ENCODE measurements at regions not wholly inside any gene's neighbourhood (a gene's known extent, or its start where the extent isn't known, plus 50 kb on each side); places are given as distances from the start of the nearest gene placed in this dataset.

GRCh38 chr6:163743796-163744195, 329.3 kb downstream of the QKI start:
- TF ChIP-seq CTCF (IDR thresholded peaks at IDR 0.05) = no peak
- no peak for TF ChIP-seq POLR2AphosphoS5 (IDR thresholded peaks at IDR 0.05)
- no peak for TF ChIP-seq EP300 (IDR thresholded peaks at IDR 0.05; ENCODE audit: low read depth)
- TF ChIP-seq POLR2A (IDR thresholded peaks at IDR 0.05) = no peak
